Adipocyte (in vitro differentiated cells): ENCODE measurements at regions not wholly inside any gene's neighbourhood (a gene's known extent, or its start where the extent isn't known, plus 50 kb on each side); places are given as distances from the start of the nearest gene placed in this dataset.

Experiments used
- DNase-seq: peaks from one replicate; pipeline ENCODE4 v3.0.0-alpha.2; 2015; ENCODE audit warnings: low read depth
- H3K27me3 ChIP-seq: replicated peaks from 2 replicates; pipeline ENCODE4 v1.7.0; 2013; ENCODE audit warnings: mild to moderate bottlenecking, low read length, moderate library complexity; ENCODE audit not compliant: control insufficient read depth, insufficient read depth
- H3K36me3 ChIP-seq: 2 replicates; pipeline ENCODE4 v1.7.0; 2013; ENCODE audit warnings: low read length, mild to moderate bottlenecking, moderate library complexity; ENCODE audit not compliant: control insufficient read depth, insufficient read depth, severe bottlenecking
- H3K4me1 ChIP-seq: 2 replicates; pipeline ENCODE4 v1.7.0; 2013; ENCODE audit warnings: mild to moderate bottlenecking, low read length, moderate library complexity; ENCODE audit not compliant: control insufficient read depth, insufficient read depth
- H3K4me3 ChIP-seq: 2 replicates; pipeline ENCODE4 v1.7.0; 2013; ENCODE audit warnings: mild to moderate bottlenecking, low read length, moderate library complexity
- H3K9ac ChIP-seq: 2 replicates; pipeline ENCODE4 v1.7.0; 2013; ENCODE audit warnings: mild to moderate bottlenecking, low read length, moderate library complexity
- H3K9me3 ChIP-seq: 2 replicates; pipeline ENCODE4 v1.7.0; 2013; ENCODE audit warnings: mild to moderate bottlenecking, low read length, moderate library complexity; ENCODE audit not compliant: control insufficient read depth

GRCh38 chr14:38762426-38762825, 340.6 kb downstream of the SEC23A start:
- Histone ChIP-seq H3K27me3 (no peaks in the 10 kb centered on the region), H3K9ac (no peak overlapping the region), H3K4me3 (no peak overlapping the region), H3K4me1 (no peaks in the 10 kb centered on the region), H3K9me3 (no peaks in the 10 kb centered on the region), H3K36me3 (no peaks in the 10 kb centered on the region)
- no peak for DNase-seq

GRCh38 chr14:38761033-38761432, 342.0 kb downstream of the SEC23A start:
- no peak for DNase-seq
- H3K9ac ChIP-seq = no peak overlapping the region
- no peaks in the 10 kb centered on the region for H3K36me3 ChIP-seq
- H3K27me3 ChIP-seq = no peaks in the 10 kb centered on the region
- no peaks in the 10 kb centered on the region for H3K4me1 ChIP-seq
- no peaks in the 10 kb centered on the region for H3K9me3 ChIP-seq
- no peak overlapping the region for H3K4me3 ChIP-seq

- Histone ChIP-seq H3K36me3 (no peaks in the 10 kb centered on the region), H3K9ac (no peak overlapping the region), H3K9me3 (no peaks in the 10 kb centered on the region), H3K4me1 (no peaks in the 10 kb centered on the region), H3K4me3 (no peak overlapping the region), H3K27me3 (no peaks in the 10 kb centered on the region)
- DNase-seq = no peak
These were observed 344.4 kb downstream of the SEC23A start for GRCh38 chr14:38758661-38759060.

GRCh38 chr14:38755036-38755435, 348.0 kb downstream of the SEC23A start:
- no peaks in the 10 kb centered on the region for H3K36me3 ChIP-seq

GRCh38 chr14:38752750-38753149, 350.3 kb downstream of the SEC23A start:
- H3K36me3 ChIP-seq = no peaks in the 10 kb centered on the region
- H3K27me3 ChIP-seq = no peaks in the 10 kb centered on the region
- DNase-seq = no peak
- H3K4me1 ChIP-seq = no peaks in the 10 kb centered on the region
- H3K4me3 ChIP-seq = no peak overlapping the region
- no peaks in the 10 kb centered on the region for H3K9me3 ChIP-seq
- no peak overlapping the region for H3K9ac ChIP-seq

More at GRCh38 chr14:38755036-38755435, 348.0 kb downstream of the SEC23A start:
- Histone ChIP-seq H3K4me1 (no peaks in the 10 kb centered on the region), H3K27me3 (no peaks in the 10 kb centered on the region), H3K9ac (no peak overlapping the region), H3K9me3 (no peaks in the 10 kb centered on the region), H3K4me3 (no peak overlapping the region)
- DNase-seq = no peak

- no peak for DNase-seq
- H3K4me3 ChIP-seq = no peak overlapping the region
- H3K4me1 ChIP-seq = no peaks in the 10 kb centered on the region
- no peak overlapping the region for H3K9ac ChIP-seq
- H3K9me3 ChIP-seq = no peaks in the 10 kb centered on the region
- H3K36me3 ChIP-seq = no peaks in the 10 kb centered on the region
- no peaks in the 10 kb centered on the region for H3K27me3 ChIP-seq
These were observed 350.7 kb downstream of the SEC23A start for GRCh38 chr14:38752341-38752740.

- no peak for DNase-seq
- H3K9ac ChIP-seq = no peak overlapping the region
- H3K4me3 ChIP-seq = no peak overlapping the region
- H3K9me3 ChIP-seq = no peaks in the 10 kb centered on the region
- no peaks in the 10 kb centered on the region for H3K27me3 ChIP-seq
- no peaks in the 10 kb centered on the region for H3K4me1 ChIP-seq
- H3K36me3 ChIP-seq = no peaks in the 10 kb centered on the region
These were observed 351.6 kb downstream of the SEC23A start for GRCh38 chr14:38751459-38751858.

- no peak for DNase-seq
- Histone ChIP-seq H3K9me3 (no peaks in the 10 kb centered on the region), H3K27me3 (no peaks in the 10 kb centered on the region), H3K4me1 (no peaks in the 10 kb centered on the region), H3K4me3 (no peak overlapping the region), H3K9ac (no peak overlapping the region), H3K36me3 (no peaks in the 10 kb centered on the region)
These were observed 353.1 kb downstream of the SEC23A start for GRCh38 chr14:38749936-38750335.

- DNase-seq = no peak
- no peaks in the 10 kb centered on the region for H3K4me1 ChIP-seq
- H3K4me3 ChIP-seq = no peak overlapping the region
- H3K36me3 ChIP-seq = no peaks in the 10 kb centered on the region
- H3K27me3 ChIP-seq = no peaks in the 10 kb centered on the region
- H3K9me3 ChIP-seq = no peaks in the 10 kb centered on the region
- no peak overlapping the region for H3K9ac ChIP-seq
These were observed 357.2 kb downstream of the SEC23A start for GRCh38 chr14:38745861-38746260.

GRCh38 chr14:38743966-38744584, 359.0 kb downstream of the SEC23A start:
- H3K9me3 ChIP-seq = no peaks in the 10 kb centered on the region
- no peak overlapping the region for H3K9ac ChIP-seq
- DNase-seq = no peak
- H3K27me3 ChIP-seq = no peaks in the 10 kb centered on the region
- H3K36me3 ChIP-seq = no peaks in the 10 kb centered on the region
- no peak overlapping the region for H3K4me3 ChIP-seq
- H3K4me1 ChIP-seq = no peaks in the 10 kb centered on the region

- peaks cover 8% of the 10 kb centered on the region for H3K9me3 ChIP-seq
- no peak for DNase-seq
- H3K9ac ChIP-seq = no peak overlapping the region
- H3K4me3 ChIP-seq = no peak overlapping the region
- H3K4me1 ChIP-seq = no peaks in the 10 kb centered on the region
- H3K36me3 ChIP-seq = no peaks in the 10 kb centered on the region
- H3K27me3 ChIP-seq = no peaks in the 10 kb centered on the region
These were observed 365.2 kb downstream of the SEC23A start for GRCh38 chr14:38737686-38738407.
